SU-DHL-6 (cell line): ENCODE measurements at regions not wholly inside any gene's neighbourhood (a gene's known extent, or its start where the extent isn't known, plus 50 kb on each side); places are given as distances from the start of the nearest gene placed in this dataset.

Experiments
- H2AFZ ChIP-seq: fragments of 200-600 bp; sonication (generic); 2 replicates; pipeline ENCODE4 v1.6.1; 2014; ENCODE audit warnings: low read depth, mild to moderate bottlenecking, moderate library complexity, mixed read lengths, antibody characterized with exemption, low read length; ENCODE audit not compliant: severe bottlenecking
- H3F3A ChIP-seq: fragments of 200-600 bp; shearing (Covaris generic); 2 replicates; pipeline ENCODE4 v1.6.0; 2016; ENCODE audit warnings: antibody characterized with exemption, mild to moderate bottlenecking; ENCODE audit not compliant: insufficient read depth
- H3K27ac ChIP-seq: fragments of 200-600 bp; sonication (generic); 2 replicates; pipeline ENCODE4 v1.5.1; 2016; ENCODE audit warnings: low read depth, mild to moderate bottlenecking, low read length, moderate library complexity, mixed read lengths
- H3K27me3 ChIP-seq: fragments of 200-600 bp; sonication (generic), shearing (Covaris generic); 2 replicates; pipeline ENCODE4 v1.6.0; 2014; ENCODE audit warnings: mild to moderate bottlenecking, low read length
- H3K36me3 ChIP-seq: fragments of 200-600 bp; sonication (generic); 2 replicates; pipeline ENCODE4 v1.6.1; 2014; ENCODE audit warnings: mild to moderate bottlenecking, low read length, mixed read lengths
- H3K4me2 ChIP-seq: fragments of 300-600, 200-600 bp; shearing (Covaris generic), sonication (generic); 2 replicates; pipeline ENCODE4 v1.6.0; 2014; ENCODE audit warnings: low read length, low read depth, mild to moderate bottlenecking; ENCODE audit not compliant: poor library complexity, severe bottlenecking
- H3K4me3 ChIP-seq: fragments of 200-600 bp; sonication (generic); 2 replicates; pipeline ENCODE4 v1.5.1; 2014; ENCODE audit warnings: antibody characterized with exemption, low read length, mild to moderate bottlenecking, mixed read lengths; ENCODE audit not compliant: insufficient read depth, poor library complexity, severe bottlenecking
- H3K79me2 ChIP-seq: fragments of 200-600 bp; sonication (generic); 2 replicates; pipeline ENCODE4 v1.6.1; 2014; ENCODE audit warnings: mild to moderate bottlenecking, low read length, moderate library complexity; ENCODE audit not compliant: insufficient read depth
- H3K9ac ChIP-seq: fragments of 200-600 bp; sonication (generic); 2 replicates; pipeline ENCODE4 v1.7.0; 2014; ENCODE audit warnings: mild to moderate bottlenecking, low read length
- H3K9me2 ChIP-seq: fragments of 200-600 bp; sonication (generic); replicated peaks from 2 replicates; pipeline ENCODE4 v1.6.1; 2014; ENCODE audit warnings: low read length; ENCODE audit not compliant: insufficient read depth
- H3K9me3 ChIP-seq: fragments of 200-600 bp; sonication (generic); 2 replicates; pipeline ENCODE4 v1.6.1; 2014; ENCODE audit warnings: low read length, mixed read lengths; ENCODE audit not compliant: insufficient read depth
- H4K20me1 ChIP-seq: fragments of 200-600 bp; sonication (generic); 2 replicates; pipeline ENCODE4 v1.6.1; 2014; ENCODE audit warnings: low read depth, mild to moderate bottlenecking, antibody characterized with exemption, low read length, moderate library complexity, mixed read lengths
- CTCF ChIP-seq: fragments of 200-600 bp; sonication (generic); IDR thresholded peaks from one replicate; pipeline ENCODE4 v1.5.1; 2017; ENCODE audit warnings: antibody characterized with exemption, mild to moderate bottlenecking, low read length, moderate library complexity; ENCODE audit not compliant: insufficient read depth, poor library complexity, severe bottlenecking
- EZH2phosphoT487 ChIP-seq: fragments of 200-600 bp; sonication (generic), shearing (Covaris generic); conservative IDR thresholded peaks from 2 replicates; pipeline ENCODE4 v1.6.1; 2018; ENCODE audit warnings: mild to moderate bottlenecking, antibody characterized with exemption, low read length, moderate library complexity, mixed read lengths

DNA sequence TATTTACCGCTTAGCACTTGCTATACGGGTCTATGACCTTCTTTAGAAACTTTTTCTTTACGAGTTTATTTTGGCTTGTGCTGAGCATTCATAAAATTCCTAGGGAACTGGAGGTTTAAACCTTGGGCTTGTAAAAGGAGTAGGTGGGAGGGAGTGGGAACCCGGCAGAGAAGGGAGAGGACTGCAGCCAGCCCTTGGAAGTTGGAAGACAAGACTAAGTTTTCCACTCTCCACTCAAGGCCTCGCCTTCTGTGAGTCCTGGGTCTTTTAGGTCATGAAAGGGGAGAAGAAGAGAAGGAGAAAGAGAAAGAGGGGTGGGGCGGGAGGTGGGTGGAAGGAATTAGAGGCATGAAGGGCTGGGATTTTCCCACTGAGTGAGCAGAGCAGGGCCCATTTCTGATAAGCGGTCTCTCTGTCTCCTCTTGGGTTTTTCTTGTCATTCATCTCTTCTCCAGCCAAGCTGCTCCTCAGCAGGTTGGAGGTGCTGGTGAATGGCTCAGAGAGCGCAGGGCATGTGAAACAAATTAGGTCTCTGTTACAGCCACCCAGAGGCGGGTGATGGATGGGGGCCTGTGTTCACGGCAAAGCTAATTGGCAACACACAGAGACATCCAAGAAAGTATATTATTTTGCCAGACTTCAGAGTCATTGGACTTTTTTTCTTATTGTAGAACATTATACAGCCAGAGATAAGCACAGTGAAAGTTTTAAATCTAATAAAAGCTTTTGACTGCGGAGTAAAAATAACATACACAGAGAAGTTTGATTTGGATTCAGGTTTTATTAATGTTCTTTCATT, 247.3 kb downstream of the FOXD2 start:
- H3K27ac ChIP-seq = no peak overlapping the region
- no peaks in the 10 kb centered on the region for H3K36me3 ChIP-seq
- no peak overlapping the region for H3K9ac ChIP-seq
- no peak overlapping the region for H3K4me2 ChIP-seq
- no peaks in the 10 kb centered on the region for H3K9me3 ChIP-seq
- TF ChIP-seq CTCF (no peak), EZH2phosphoT487 (no peak)
- no peaks in the 10 kb centered on the region for H3F3A ChIP-seq
- H4K20me1 ChIP-seq = no peaks in the 10 kb centered on the region
- H2AFZ ChIP-seq = no peak overlapping the region
- no peak overlapping the region for H3K4me3 ChIP-seq
- H3K79me2 ChIP-seq = no peaks in the 10 kb centered on the region
- no peaks in the 10 kb centered on the region for H3K9me2 ChIP-seq
- H3K27me3 ChIP-seq = no peaks in the 10 kb centered on the region

GRCh38 chr1:47685763-47686066, 247.9 kb downstream of the FOXD2 start:
- no peak for TF ChIP-seq EZH2phosphoT487
- no peak for TF ChIP-seq CTCF
- Histone ChIP-seq H3K4me2 (no peak overlapping the region), H3K79me2 (no peaks in the 10 kb centered on the region), H3K27ac (no peak overlapping the region), H3K4me3 (no peak overlapping the region), H3K9me3 (no peaks in the 10 kb centered on the region), H3K9ac (no peak overlapping the region), H3K9me2 (no peaks in the 10 kb centered on the region), H3K27me3 (no peaks in the 10 kb centered on the region), H3F3A (no peaks in the 10 kb centered on the region), H2AFZ (no peak overlapping the region), H3K36me3 (no peaks in the 10 kb centered on the region), H4K20me1 (no peaks in the 10 kb centered on the region)

DNA sequence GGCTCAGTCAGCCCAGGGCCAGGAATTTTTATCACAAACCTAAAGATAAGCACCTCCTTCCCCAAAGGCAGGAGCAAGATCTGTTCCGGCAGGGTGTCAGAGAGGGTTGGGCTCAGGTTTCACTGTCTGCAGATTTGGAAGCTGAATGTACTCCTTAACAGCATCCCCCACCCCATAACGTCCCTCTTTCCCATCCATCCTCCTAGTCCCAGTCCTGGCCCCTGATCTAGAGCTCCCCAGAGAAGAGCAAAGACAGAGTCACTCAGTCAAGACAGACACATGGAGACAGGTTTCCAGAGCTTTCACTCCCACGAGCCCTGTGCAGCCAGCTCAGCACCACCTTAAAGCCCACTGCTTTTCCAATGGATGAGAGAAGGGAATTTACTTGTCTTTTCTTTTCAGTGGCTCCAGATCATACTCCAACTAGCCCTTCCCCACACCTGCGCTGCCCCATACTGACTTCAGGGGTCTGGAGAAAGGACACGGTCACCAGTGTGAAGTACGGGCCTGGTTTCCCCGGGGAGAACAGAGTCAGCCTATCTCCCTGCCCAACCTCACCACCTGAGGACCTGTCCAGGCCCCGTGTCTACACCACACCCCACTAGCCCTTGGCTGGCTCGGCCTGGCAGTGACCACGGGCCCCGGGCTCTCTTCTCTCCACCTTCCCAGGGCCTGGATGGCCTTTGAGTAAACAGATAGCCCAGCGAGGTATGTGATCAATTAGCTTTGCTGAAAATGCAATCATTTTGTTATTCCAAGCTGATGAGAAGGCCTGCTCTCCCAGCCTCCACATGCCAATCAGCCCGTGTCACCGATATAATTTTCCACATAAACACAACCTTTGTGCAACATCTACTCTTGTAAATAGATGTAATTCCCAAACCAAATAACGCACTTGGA, 249.1 kb downstream of the FOXD2 start:
- Histone ChIP-seq H3K36me3 (no peaks in the 10 kb centered on the region), H3K4me2 (no peak overlapping the region), H3K27me3 (no peaks in the 10 kb centered on the region), H3K9me2 (no peaks in the 10 kb centered on the region), H2AFZ (no peak overlapping the region), H3K9me3 (no peaks in the 10 kb centered on the region), H3K27ac (no peak overlapping the region), H3K9ac (no peak overlapping the region), H3K79me2 (no peaks in the 10 kb centered on the region), H3F3A (no peaks in the 10 kb centered on the region), H3K4me3 (no peak overlapping the region), H4K20me1 (no peaks in the 10 kb centered on the region)
- TF ChIP-seq CTCF (no peak), EZH2phosphoT487 (no peak)
